Jurkat, Clone E6-1 (cell line): ENCODE measurements at regions not wholly inside any gene's neighbourhood (a gene's known extent, or its start where the extent isn't known, plus 50 kb on each side); places are given as distances from the start of the nearest gene placed in this dataset.

Experiments used
- DNase-seq: peaks from one replicate; pipeline ENCODE4 v3.0.0-alpha.2; 2011; ENCODE audit warnings: low read depth, low spot score
- H3K4me3 ChIP-seq: 2 replicates; pipeline ENCODE4 v1.5.1; 2011; ENCODE audit warnings: mild to moderate bottlenecking, low read length, control low read depth, moderate library complexity

GRCh38 chr6:22056398-22056797 lies 240.4 kb downstream of the PRL start:
- H3K4me3 ChIP-seq = no peak overlapping the region
- no peak for DNase-seq

GRCh38 chr6:22057962-22058361 lies 238.9 kb downstream of the PRL start:
- no peak overlapping the region for H3K4me3 ChIP-seq
- DNase-seq = no peak

GRCh38 chr6:22059126-22059525 lies 237.7 kb downstream of the PRL start:
- no peak overlapping the region for H3K4me3 ChIP-seq

GRCh38 chr6:22059946-22060345 lies 236.9 kb downstream of the PRL start:
- no peak overlapping the region for H3K4me3 ChIP-seq

More at GRCh38 chr6:22059126-22059525, 237.7 kb downstream of the PRL start:
- no peak for DNase-seq

GRCh38 chr6:22062807-22063408 lies 233.9 kb downstream of the PRL start:
- no peak overlapping the region for H3K4me3 ChIP-seq
- DNase-seq = peak; percentile 100

More at GRCh38 chr6:22059946-22060345, 236.9 kb downstream of the PRL start:
- no peak for DNase-seq

- DNase-seq = no peak
- no peak overlapping the region for H3K4me3 ChIP-seq
Observed at GRCh38 chr6:22064558-22064957, 232.3 kb downstream of the PRL start.

GRCh38 chr6:22067122-22067521 lies 229.7 kb downstream of the PRL start:
- DNase-seq = no peak
- H3K4me3 ChIP-seq = no peak overlapping the region

- no peak for DNase-seq
- no peak overlapping the region for H3K4me3 ChIP-seq
Observed at GRCh38 chr6:22067671-22068070, 229.2 kb downstream of the PRL start.

- DNase-seq = no peak
- H3K4me3 ChIP-seq = no peak overlapping the region
Observed at GRCh38 chr6:22068561-22069305, 228.1 kb downstream of the PRL start.

GRCh38 chr6:22069306-22069800 lies 227.5 kb downstream of the PRL start:
- no peak for DNase-seq
- no peak overlapping the region for H3K4me3 ChIP-seq

GRCh38 chr6:22071270-22072041 lies 225.4 kb downstream of the PRL start:
- no peak overlapping the region for H3K4me3 ChIP-seq
- no peak for DNase-seq

- H3K4me3 ChIP-seq = no peak overlapping the region
Observed at GRCh38 chr6:22072949-22073348, 223.9 kb downstream of the PRL start.

GRCh38 chr6:22073516-22074198 lies 223.2 kb downstream of the PRL start:
- H3K4me3 ChIP-seq = no peak overlapping the region
- DNase-seq = no peak

More at GRCh38 chr6:22072949-22073348, 223.9 kb downstream of the PRL start:
- no peak for DNase-seq

- no peak overlapping the region for H3K4me3 ChIP-seq
- no peak for DNase-seq
Observed at GRCh38 chr6:22078288-22078687, 218.5 kb downstream of the PRL start.

GRCh38 chr6:22078802-22079545 lies 217.9 kb downstream of the PRL start:
- DNase-seq = peak; percentile 69
- H3K4me3 ChIP-seq = peak overlapping the region; percentile 17

GRCh38 chr6:22079783-22080182 lies 217.1 kb downstream of the PRL start:
- H3K4me3 ChIP-seq = no peak overlapping the region
- no peak for DNase-seq

- DNase-seq = no peak
- no peak overlapping the region for H3K4me3 ChIP-seq
Observed at GRCh38 chr6:22081709-22082108, 215.1 kb downstream of the PRL start.

- H3K4me3 ChIP-seq = no peak overlapping the region
- no peak for DNase-seq
Observed at GRCh38 chr6:22082218-22082617, 214.6 kb downstream of the PRL start.

- DNase-seq = no peak
- H3K4me3 ChIP-seq = no peak overlapping the region
Observed at GRCh38 chr6:22083119-22083518, 213.7 kb downstream of the PRL start.
